ENCODE measurements at regions not wholly inside any gene's neighbourhood (a gene's known extent, or its start where the extent isn't known, plus 50 kb on each side); places are given as distances from the start of the nearest gene placed in this dataset.

GRCh38 chr1:190667914-190668313 is 190.2 kb upstream of the BRINP3 start:
- no peak for DNase-seq (ENCODE audit: low spot score)
- H3K4me3 ChIP-seq, result no peak overlapping the region
- no peaks in the 10 kb centered on the region for H3K79me2 ChIP-seq (ENCODE audit: low read depth)
- Mint-ChIP-seq H3K27me3 (ENCODE audit: insufficient read depth, low read depth) (no peaks in the 10 kb centered on the region), H3K4me3 (no peak overlapping the region), H3K27ac (no peak overlapping the region), H3K9me3 (no peaks in the 10 kb centered on the region), H3K4me1 (peaks cover 3% of the 10 kb centered on the region), H3K36me3 (no peaks in the 10 kb centered on the region)
- H3K36me3 ChIP-seq, result no peaks in the 10 kb centered on the region
- H3K27me3 ChIP-seq, result no peaks in the 10 kb centered on the region
- H3K4me1 ChIP-seq, result no peaks in the 10 kb centered on the region
- H2AFZ ChIP-seq (replicated peaks), result no peak overlapping the region
- H4K20me1 ChIP-seq (ENCODE audit: low read depth), result no peaks in the 10 kb centered on the region
- H3K27ac ChIP-seq, result no peak overlapping the region
- H3K9ac ChIP-seq, result no peak overlapping the region
- TF ChIP-seq EZH2 (IDR thresholded peaks at IDR 0.05) (no peak), EZH2phosphoT487 (IDR thresholded peaks at IDR 0.05) (no peak)
- TF ChIP-seq, protein P1, sequence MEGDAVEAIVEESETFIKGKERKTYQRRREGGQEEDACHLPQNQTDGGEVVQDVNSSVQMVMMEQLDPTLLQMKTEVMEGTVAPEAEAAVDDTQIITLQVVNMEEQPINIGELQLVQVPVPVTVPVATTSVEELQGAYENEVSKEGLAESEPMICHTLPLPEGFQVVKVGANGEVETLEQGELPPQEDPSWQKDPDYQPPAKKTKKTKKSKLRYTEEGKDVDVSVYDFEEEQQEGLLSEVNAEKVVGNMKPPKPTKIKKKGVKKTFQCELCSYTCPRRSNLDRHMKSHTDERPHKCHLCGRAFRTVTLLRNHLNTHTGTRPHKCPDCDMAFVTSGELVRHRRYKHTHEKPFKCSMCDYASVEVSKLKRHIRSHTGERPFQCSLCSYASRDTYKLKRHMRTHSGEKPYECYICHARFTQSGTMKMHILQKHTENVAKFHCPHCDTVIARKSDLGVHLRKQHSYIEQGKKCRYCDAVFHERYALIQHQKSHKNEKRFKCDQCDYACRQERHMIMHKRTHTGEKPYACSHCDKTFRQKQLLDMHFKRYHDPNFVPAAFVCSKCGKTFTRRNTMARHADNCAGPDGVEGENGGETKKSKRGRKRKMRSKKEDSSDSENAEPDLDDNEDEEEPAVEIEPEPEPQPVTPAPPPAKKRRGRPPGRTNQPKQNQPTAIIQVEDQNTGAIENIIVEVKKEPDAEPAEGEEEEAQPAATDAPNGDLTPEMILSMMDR (IDR thresholded peaks at IDR 0.05), result no peak
- no peaks in the 10 kb centered on the region for H3K9me3 ChIP-seq (ENCODE audit: low read depth)
- no peak overlapping the region for H3K4me2 ChIP-seq
- no peaks in the 10 kb centered on the region for H3F3A ChIP-seq (ENCODE audit: low read depth)

DNA sequence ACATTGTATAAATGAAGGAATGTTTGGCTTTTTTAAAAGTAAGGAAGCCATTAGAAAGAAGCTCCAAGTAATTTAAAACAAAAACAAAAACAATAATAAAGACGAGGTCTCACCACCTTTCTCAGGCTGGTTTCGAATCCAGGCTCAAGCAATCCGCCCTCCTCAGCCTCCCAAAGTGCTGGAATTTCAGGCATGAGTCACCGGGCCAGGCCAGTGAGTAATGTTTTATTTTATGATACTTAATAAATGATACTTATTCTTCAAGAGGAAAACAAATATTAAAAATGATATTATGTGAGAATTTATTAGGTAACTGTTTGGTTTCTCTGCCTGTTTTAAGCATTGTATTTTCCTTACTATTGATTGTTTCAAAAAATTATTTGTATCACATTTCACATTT is 201.4 kb upstream of the BRINP3 start:
- Histone ChIP-seq H3K9ac (no peak overlapping the region), H3F3A (ENCODE audit: low read depth) (no peaks in the 10 kb centered on the region), H3K36me3 (no peaks in the 10 kb centered on the region), H3K9me3 (ENCODE audit: low read depth) (no peaks in the 10 kb centered on the region), H2AFZ (replicated peaks) (no peak overlapping the region), H3K79me2 (ENCODE audit: low read depth) (no peaks in the 10 kb centered on the region), H3K4me1 (no peaks in the 10 kb centered on the region), H3K27me3 (no peaks in the 10 kb centered on the region), H3K27ac (no peak overlapping the region), H3K4me3 (no peak overlapping the region), H3K4me2 (no peak overlapping the region), H4K20me1 (ENCODE audit: low read depth) (no peaks in the 10 kb centered on the region)
- Mint-ChIP-seq H3K9me3 (peaks cover 4% of the 10 kb centered on the region), H3K36me3 (no peaks in the 10 kb centered on the region), H3K27ac (no peak overlapping the region), H3K4me3 (no peak overlapping the region), H3K27me3 (ENCODE audit: insufficient read depth, low read depth) (no peaks in the 10 kb centered on the region), H3K4me1 (no peaks in the 10 kb centered on the region)
- TF ChIP-seq, protein P1 (IDR thresholded peaks at IDR 0.05), result no peak
- TF ChIP-seq EZH2phosphoT487 (IDR thresholded peaks at IDR 0.05), result no peak
- no peak for TF ChIP-seq EZH2 (IDR thresholded peaks at IDR 0.05)
- no peak for DNase-seq (ENCODE audit: low spot score)

- H2AFZ ChIP-seq (replicated peaks), result no peak overlapping the region
- H3K36me3 ChIP-seq, result no peaks in the 10 kb centered on the region
- H3K4me3 ChIP-seq, result no peak overlapping the region
- no peak overlapping the region for H3K4me2 ChIP-seq
- H3K27ac Mint-ChIP-seq, result no peak overlapping the region
- no peaks in the 10 kb centered on the region for H3K36me3 Mint-ChIP-seq
- no peaks in the 10 kb centered on the region for H3K27me3 Mint-ChIP-seq (ENCODE audit: insufficient read depth, low read depth)
- no peak for DNase-seq (ENCODE audit: low spot score)
- H3K79me2 ChIP-seq (ENCODE audit: low read depth), result no peaks in the 10 kb centered on the region
- no peaks in the 10 kb centered on the region for H3K27me3 ChIP-seq
- H3F3A ChIP-seq (ENCODE audit: low read depth), result no peaks in the 10 kb centered on the region
- no peaks in the 10 kb centered on the region for H3K4me1 ChIP-seq
- H3K9ac ChIP-seq, result no peak overlapping the region
- H3K27ac ChIP-seq, result no peak overlapping the region
- no peak overlapping the region for H3K4me3 Mint-ChIP-seq
- H3K4me1 Mint-ChIP-seq, result no peaks in the 10 kb centered on the region
- no peak for TF ChIP-seq EZH2 (IDR thresholded peaks at IDR 0.05)
- TF ChIP-seq EZH2phosphoT487 (IDR thresholded peaks at IDR 0.05), result no peak
- TF ChIP-seq, protein P1 (IDR thresholded peaks at IDR 0.05), result no peak
- H3K9me3 ChIP-seq (ENCODE audit: low read depth), result no peaks in the 10 kb centered on the region
- H4K20me1 ChIP-seq (ENCODE audit: low read depth), result no peaks in the 10 kb centered on the region
- H3K9me3 Mint-ChIP-seq, result peaks cover 2% of the 10 kb centered on the region
Observed at GRCh38 chr1:190679454-190679853, 201.8 kb upstream of the BRINP3 start.
